ENCODE measurements at regions not wholly inside any gene's neighbourhood (a gene's known extent, or its start where the extent isn't known, plus 50 kb on each side); places are given as distances from the start of the nearest gene placed in this dataset. TPM values are rescaled to one million over a fixed set of nuclear protein-coding genes. Genes with fewer than 3 reads are reported as not detected.

- no peaks in the 10 kb centered on the region for H3K36me3 ChIP-seq
- no peak for TF ChIP-seq POLR2A (IDR thresholded peaks at IDR 0.05)
- TF ChIP-seq CTCF (IDR thresholded peaks at IDR 0.05) = no peak
- TF ChIP-seq EP300 (IDR thresholded peaks at IDR 0.05) = no peak
- H3K27me3 ChIP-seq = no peaks in the 10 kb centered on the region
- H3K4me3 ChIP-seq = no peak overlapping the region
- intact Hi-C loops (cut with DNase I) = no loop called here
- DNase-seq = no peak
- no peak overlapping the region for H3K27ac ChIP-seq
- no peaks in the 10 kb centered on the region for H3K9me3 ChIP-seq
- WGBS, 3 donors = 68 to 78% (median 68%) methylated on average over 4 of the region's 4 CpGs
- no peaks in the 10 kb centered on the region for H3K4me1 ChIP-seq (ENCODE audit: insufficient read depth)
These were observed 53.8 kb upstream of the KCNA3 start for GRCh38 chr1:110728388-110729001.

GRCh38 chr1:110727246-110727645 is 52.5 kb upstream of the KCNA3 start:
- no peak for DNase-seq
- Histone ChIP-seq H3K36me3 (no peaks in the 10 kb centered on the region), H3K9me3 (no peaks in the 10 kb centered on the region), H3K27me3 (no peaks in the 10 kb centered on the region), H3K4me3 (no peak overlapping the region), H3K27ac (no peak overlapping the region), H3K4me1 (ENCODE audit: insufficient read depth) (no peaks in the 10 kb centered on the region)
- intact Hi-C loops (cut with DNase I) = no loop called here
- TF ChIP-seq CTCF (IDR thresholded peaks at IDR 0.05) = no peak
- TF ChIP-seq POLR2A (IDR thresholded peaks at IDR 0.05) = no peak
- no peak for TF ChIP-seq EP300 (IDR thresholded peaks at IDR 0.05)
- WGBS, 3 donors = 20 to 45% (median 31%) methylated on average over 3 of the region's 3 CpGs

GRCh38 chr1:110726755-110727154 is 52.0 kb upstream of the KCNA3 start:
- DNase-seq = no peak
- H3K4me3 ChIP-seq = no peak overlapping the region
- no peaks in the 10 kb centered on the region for H3K9me3 ChIP-seq
- H3K27me3 ChIP-seq = no peaks in the 10 kb centered on the region
- H3K27ac ChIP-seq = no peak overlapping the region
- no peaks in the 10 kb centered on the region for H3K4me1 ChIP-seq (ENCODE audit: insufficient read depth)
- no peak for TF ChIP-seq EP300 (IDR thresholded peaks at IDR 0.05)
- TF ChIP-seq CTCF (IDR thresholded peaks at IDR 0.05) = no peak
- TF ChIP-seq POLR2A (IDR thresholded peaks at IDR 0.05) = no peak
- H3K36me3 ChIP-seq = no peaks in the 10 kb centered on the region
- intact Hi-C loops (cut with DNase I) = no loop called here

Small RNAs in the stretch of these regions (small RNA-seq; reads per million reads assigned to genes)
- gene RF00019 = not detected
